ENCODE measurements at regions not wholly inside any gene's neighbourhood (a gene's known extent, or its start where the extent isn't known, plus 50 kb on each side); places are given as distances from the start of the nearest gene placed in this dataset.

DNA sequence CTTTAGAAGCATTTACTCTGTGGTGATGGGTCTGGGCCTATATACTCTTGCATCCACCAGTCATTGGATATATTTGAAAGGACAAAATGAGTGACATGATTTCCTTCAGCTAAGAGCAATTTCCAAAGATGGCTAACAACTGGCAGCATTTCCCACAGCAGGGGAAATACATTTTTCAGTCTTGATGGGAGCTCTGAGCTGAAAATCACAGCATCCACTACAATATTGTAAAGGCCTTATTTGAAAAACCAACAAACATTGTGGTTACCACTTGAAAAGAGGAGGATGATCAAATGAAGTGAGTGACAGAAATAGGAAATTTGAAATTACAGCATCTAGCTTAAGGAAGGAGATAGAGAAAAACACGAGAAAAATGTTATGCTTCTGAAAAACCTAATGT is 705.0 kb upstream of the EPHA7 start:
- no peaks in the 10 kb centered on the region for H3K4me1 ChIP-seq
- H3K36me3 ChIP-seq = no peaks in the 10 kb centered on the region
- no peak for DNase-seq (ENCODE audit: extremely low spot score)
- no peaks in the 10 kb centered on the region for H3K9me3 ChIP-seq
- TF ChIP-seq EP300 (IDR thresholded peaks at IDR 0.05) (no peak), POLR2AphosphoS5 (IDR thresholded peaks at IDR 0.05) (no peak), CTCF (IDR thresholded peaks at IDR 0.05) (no peak), POLR2A (IDR thresholded peaks at IDR 0.05; ENCODE audit: low read depth) (no peak)
- intact Hi-C loops (cut with DNase I) = no loop called here
- H3K27me3 ChIP-seq = no peaks in the 10 kb centered on the region
- H3K4me3 ChIP-seq = no peak overlapping the region
- H3K27ac ChIP-seq (replicated peaks in 1 of 4) = no peak overlapping the region
- 83% methylated on average over 1 of the region's 1 CpG for WGBS

DNA sequence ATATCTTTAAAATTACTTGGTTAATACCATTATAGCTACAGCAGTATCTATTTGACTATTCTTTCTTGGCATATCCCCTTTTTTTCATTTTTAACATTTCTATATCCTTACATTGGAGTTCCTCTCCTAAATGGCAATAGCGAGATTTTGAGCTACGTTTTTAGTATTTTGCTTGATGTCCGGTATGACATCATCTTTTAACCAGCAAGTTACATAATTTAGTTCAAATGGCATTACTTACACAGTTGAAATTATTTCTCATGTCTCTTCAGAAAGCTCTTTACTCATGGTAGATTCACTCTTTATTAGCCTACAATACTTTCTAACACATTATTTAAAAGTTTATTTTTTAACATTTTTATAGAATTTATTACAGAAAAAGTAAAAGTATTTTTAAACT is 701.7 kb upstream of the EPHA7 start:
- Histone ChIP-seq H3K27me3 (no peaks in the 10 kb centered on the region), H3K4me3 (no peak overlapping the region), H3K36me3 (no peaks in the 10 kb centered on the region), H3K4me1 (no peaks in the 10 kb centered on the region), H3K27ac (replicated peaks in 1 of 4) (no peak overlapping the region), H3K9me3 (no peaks in the 10 kb centered on the region)
- TF ChIP-seq EP300 (IDR thresholded peaks at IDR 0.05) = no peak
- TF ChIP-seq POLR2AphosphoS5 (IDR thresholded peaks at IDR 0.05) = no peak
- TF ChIP-seq POLR2A (IDR thresholded peaks at IDR 0.05; ENCODE audit: low read depth) = no peak
- no peak for TF ChIP-seq CTCF (IDR thresholded peaks at IDR 0.05)
- WGBS = 85% methylated on average over 3 of the region's 3 CpGs
- DNase-seq (ENCODE audit: extremely low spot score) = no peak
- intact Hi-C loops (cut with DNase I) = no loop called here

DNA sequence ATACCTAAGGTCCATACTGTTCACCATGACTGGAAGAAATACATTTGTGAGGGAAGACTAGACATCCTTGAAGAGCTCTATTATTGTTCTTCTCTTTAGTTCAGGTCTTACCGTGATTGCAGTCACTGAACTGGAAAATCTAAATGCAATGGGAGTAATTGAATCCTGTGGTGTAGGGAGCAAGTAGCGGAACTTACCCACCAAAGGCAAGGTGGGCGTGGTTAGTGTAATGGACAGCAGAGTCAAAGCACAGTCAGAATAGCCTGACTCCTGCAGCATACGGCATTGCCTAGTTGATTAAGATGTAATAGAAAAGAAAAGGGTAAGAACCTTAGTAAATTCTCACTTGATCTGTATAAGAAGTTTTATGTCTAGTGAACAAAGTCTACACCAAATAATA is 679.7 kb upstream of the EPHA7 start:
- Histone ChIP-seq H3K4me3 (no peak overlapping the region), H3K9me3 (no peaks in the 10 kb centered on the region), H3K27me3 (no peaks in the 10 kb centered on the region), H3K27ac (replicated peaks in 1 of 4) (no peak overlapping the region), H3K4me1 (no peaks in the 10 kb centered on the region), H3K36me3 (no peaks in the 10 kb centered on the region)
- 88% methylated on average over 4 of the region's 4 CpGs for WGBS
- TF ChIP-seq EP300 (IDR thresholded peaks at IDR 0.05) = no peak
- no peak for TF ChIP-seq CTCF (IDR thresholded peaks at IDR 0.05)
- TF ChIP-seq POLR2A (IDR thresholded peaks at IDR 0.05; ENCODE audit: low read depth) = no peak
- no peak for TF ChIP-seq POLR2AphosphoS5 (IDR thresholded peaks at IDR 0.05)
- no peak for DNase-seq (ENCODE audit: extremely low spot score)
- intact Hi-C loops (cut with DNase I) = no loop called here

- no peaks in the 10 kb centered on the region for H3K4me1 ChIP-seq
- no peak for DNase-seq (ENCODE audit: extremely low spot score)
- H3K36me3 ChIP-seq = no peaks in the 10 kb centered on the region
- no peak overlapping the region for H3K27ac ChIP-seq (replicated peaks in 1 of 4)
- intact Hi-C loops (cut with DNase I) = no loop called here
- 42% methylated on average over 1 of the region's 1 CpG for WGBS
- TF ChIP-seq EP300 (IDR thresholded peaks at IDR 0.05) = no peak
- no peak for TF ChIP-seq CTCF (IDR thresholded peaks at IDR 0.05)
- TF ChIP-seq POLR2AphosphoS5 (IDR thresholded peaks at IDR 0.05) = no peak
- TF ChIP-seq POLR2A (IDR thresholded peaks at IDR 0.05; ENCODE audit: low read depth) = no peak
- no peaks in the 10 kb centered on the region for H3K9me3 ChIP-seq
- H3K4me3 ChIP-seq = no peak overlapping the region
- H3K27me3 ChIP-seq = no peaks in the 10 kb centered on the region
These were observed 676.6 kb upstream of the EPHA7 start for GRCh38 chr6:94095961-94096360.

DNA sequence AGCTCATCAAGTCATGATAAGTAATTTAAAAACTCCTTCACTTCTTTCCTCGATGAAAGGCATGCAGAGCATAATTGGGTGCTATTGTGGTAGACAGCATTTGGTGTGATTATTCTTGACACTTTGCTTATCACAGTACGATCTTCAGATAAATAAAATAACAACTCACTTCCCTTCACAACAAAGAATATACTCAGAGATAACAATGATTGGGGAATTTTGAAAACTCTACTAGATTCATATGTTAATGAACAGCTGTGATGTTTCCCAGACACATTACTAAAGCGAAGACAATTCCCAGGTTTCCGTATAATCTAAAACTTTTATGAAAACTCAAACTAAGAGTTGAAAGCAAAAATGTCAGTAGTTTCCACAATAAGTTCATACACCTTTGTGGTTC is 670.6 kb upstream of the EPHA7 start:
- H3K36me3 ChIP-seq = no peaks in the 10 kb centered on the region
- no peaks in the 10 kb centered on the region for H3K9me3 ChIP-seq
- DNase-seq (ENCODE audit: extremely low spot score) = no peak
- no peak for TF ChIP-seq POLR2A (IDR thresholded peaks at IDR 0.05; ENCODE audit: low read depth)
- TF ChIP-seq EP300 (IDR thresholded peaks at IDR 0.05) = no peak
- no peak for TF ChIP-seq CTCF (IDR thresholded peaks at IDR 0.05)
- no peak for TF ChIP-seq POLR2AphosphoS5 (IDR thresholded peaks at IDR 0.05)
- H3K27ac ChIP-seq (replicated peaks in 1 of 4) = no peak overlapping the region
- H3K27me3 ChIP-seq = no peaks in the 10 kb centered on the region
- 47% methylated on average over 4 of the region's 4 CpGs for WGBS
- no peak overlapping the region for H3K4me3 ChIP-seq
- intact Hi-C loops (cut with DNase I) = no loop called here
- H3K4me1 ChIP-seq = no peaks in the 10 kb centered on the region
